ENCODE measurements at regions not wholly inside any gene's neighbourhood (a gene's known extent, or its start where the extent isn't known, plus 50 kb on each side); places are given as distances from the start of the nearest gene placed in this dataset.
"Not testable (repeated sequence)": the region's sequence is repeated elsewhere in the genome, so short reads cannot be mapped to it uniquely, and the experiment has no call there.

- H2AFZ ChIP-seq (ENCODE audit: low read depth, low read length), result no peak overlapping the region
- CTCF ChIA-PET, result interaction anchor here (2.5 kb wide), 1 partner anchor 12 kb away, joined by 14 read pairs; no protein-coding TSS in a partner anchor
Measured at GRCh38 chr1:161427733-161428516, 60.2 kb upstream of the CFAP126 start.

GRCh38 chr1:161422914-161423313 is 55.2 kb upstream of the CFAP126 start:
- H3K9me3 ChIP-seq (replicated peaks; ENCODE audit: control insufficient read depth, insufficient read depth, low read length); intact Hi-C loops (cut with micrococcal nuclease); H3K79me2 ChIP-seq (ENCODE audit: control insufficient read depth, insufficient read depth, low read length); H2AFZ ChIP-seq (ENCODE audit: low read depth, low read length); DNase-seq (ENCODE audit: low read depth, low spot score); H3K36me3 ChIP-seq (ENCODE audit: control insufficient read depth in 2 of 2, extremely low read depth in 1 of 2, insufficient read depth in 2 of 2, low read length in 2 of 2); H3K9ac ChIP-seq (replicated peaks; ENCODE audit: extremely low read depth, insufficient read depth, low read length); CTCF ChIA-PET; FAIRE-seq; POLR2A ChIA-PET; H3K9me1 ChIP-seq (replicated peaks; ENCODE audit: control insufficient read depth, extremely low read depth, insufficient read depth, low read length); BruUV-seq (replicated peaks); H4K20me1 ChIP-seq (replicated peaks; ENCODE audit: control insufficient read depth, extremely low read depth, insufficient read depth, low read length); H3K4me3 ChIP-seq (replicated peaks in 1 of 3; ENCODE audit: insufficient read depth in 1 of 3, low read depth in 1 of 3, low read length in 3 of 3); H3K4me1 ChIP-seq (ENCODE audit: control insufficient read depth, extremely low read depth, insufficient read depth, low read length); H3K27ac ChIP-seq (ENCODE audit: insufficient read depth, low read depth, low read length); H3K4me2 ChIP-seq (ENCODE audit: insufficient read depth, low read length); dilution Hi-C loops (cut with MboI; ENCODE audit: extremely low pct_ligation_motif_present, low sequenced_read_pairs): not testable (repeated sequence)
- peaks cover 4 to 11% of the 10 kb centered on the region in 2 experiments for H3K27me3 ChIP-seq (ENCODE audit: control insufficient read depth in 2 of 2, insufficient read depth in 2 of 2, low read length in 2 of 2)

More at GRCh38 chr1:161427733-161428516, 60.2 kb upstream of the CFAP126 start:
- Histone ChIP-seq H3K4me2 (ENCODE audit: insufficient read depth, low read length) (peak overlapping the region; percentile 27), H3K79me2 (ENCODE audit: control insufficient read depth, insufficient read depth, low read length) (no peaks in the 10 kb centered on the region), H4K20me1 (replicated peaks; ENCODE audit: control insufficient read depth, extremely low read depth, insufficient read depth, low read length) (no peaks in the 10 kb centered on the region), H3K4me1 (ENCODE audit: control insufficient read depth, extremely low read depth, insufficient read depth, low read length) (peaks cover 3% of the 10 kb centered on the region), H3K36me3 (ENCODE audit: control insufficient read depth in 2 of 2, extremely low read depth in 1 of 2, insufficient read depth in 2 of 2, low read length in 2 of 2) (no peaks in the 10 kb centered on the region), H3K9ac (replicated peaks; ENCODE audit: extremely low read depth, insufficient read depth, low read length) (no peak overlapping the region), H3K4me3 (replicated peaks in 1 of 3; ENCODE audit: insufficient read depth in 1 of 3, low read depth in 1 of 3, low read length in 3 of 3) (no peak overlapping the region), H3K27ac (ENCODE audit: insufficient read depth, low read depth, low read length) (no peak overlapping the region), H3K27me3 (ENCODE audit: control insufficient read depth in 2 of 2, insufficient read depth in 2 of 2, low read length in 2 of 2) (peaks cover 13 to 17% of the 10 kb centered on the region in 2 experiments), H3K9me3 (replicated peaks; ENCODE audit: control insufficient read depth, insufficient read depth, low read length) (no peaks in the 10 kb centered on the region), H3K9me1 (replicated peaks; ENCODE audit: control insufficient read depth, extremely low read depth, insufficient read depth, low read length) (no peaks in the 10 kb centered on the region)
- FAIRE-seq (peak; percentile 46), DNase-seq (ENCODE audit: low read depth, low spot score) (peak; percentile 25)
- BruUV-seq (replicated peaks), result no TSS peak
- POLR2A ChIA-PET, result no interaction called here
- TF ChIP-seq, protein P1, sequence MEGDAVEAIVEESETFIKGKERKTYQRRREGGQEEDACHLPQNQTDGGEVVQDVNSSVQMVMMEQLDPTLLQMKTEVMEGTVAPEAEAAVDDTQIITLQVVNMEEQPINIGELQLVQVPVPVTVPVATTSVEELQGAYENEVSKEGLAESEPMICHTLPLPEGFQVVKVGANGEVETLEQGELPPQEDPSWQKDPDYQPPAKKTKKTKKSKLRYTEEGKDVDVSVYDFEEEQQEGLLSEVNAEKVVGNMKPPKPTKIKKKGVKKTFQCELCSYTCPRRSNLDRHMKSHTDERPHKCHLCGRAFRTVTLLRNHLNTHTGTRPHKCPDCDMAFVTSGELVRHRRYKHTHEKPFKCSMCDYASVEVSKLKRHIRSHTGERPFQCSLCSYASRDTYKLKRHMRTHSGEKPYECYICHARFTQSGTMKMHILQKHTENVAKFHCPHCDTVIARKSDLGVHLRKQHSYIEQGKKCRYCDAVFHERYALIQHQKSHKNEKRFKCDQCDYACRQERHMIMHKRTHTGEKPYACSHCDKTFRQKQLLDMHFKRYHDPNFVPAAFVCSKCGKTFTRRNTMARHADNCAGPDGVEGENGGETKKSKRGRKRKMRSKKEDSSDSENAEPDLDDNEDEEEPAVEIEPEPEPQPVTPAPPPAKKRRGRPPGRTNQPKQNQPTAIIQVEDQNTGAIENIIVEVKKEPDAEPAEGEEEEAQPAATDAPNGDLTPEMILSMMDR (IDR thresholded peaks at IDR 0.05; ENCODE audit: extremely low read depth in 1 of 2, insufficient read depth in 1 of 2, low read depth in 1 of 2, low read length in 2 of 2), result no peak
- TF ChIP-seq GATA2 (IDR thresholded peaks at IDR 0.05; ENCODE audit: insufficient read depth, insufficient read length, low read depth, low read length), result peak; percentile 41
- dilution Hi-C loops (cut with MboI; ENCODE audit: extremely low pct_ligation_motif_present, low sequenced_read_pairs) (no loop called here), intact Hi-C loops (cut with micrococcal nuclease) (no loop called here)
